Left ventricle myocardium superior (tissue), 1 donor: ENCODE measurements at regions not wholly inside any gene's neighbourhood (a gene's known extent, or its start where the extent isn't known, plus 50 kb on each side); places are given as distances from the start of the nearest gene placed in this dataset.

Source experiments
- ATAC-seq: fragments of 200-7000 bp; cut with Tn5 transposase; one replicate; pipeline ENCODE4 v1.9.1; 2020; ENCODE audit warnings: mild to moderate bottlenecking, moderate library complexity
- DNase-seq: peaks from one replicate; pipeline ENCODE4 v3.0.0-alpha.2; 2020
- intact Hi-C: fragments of 100-400 bp; cut with micrococcal nuclease; formaldehyde crosslinking; loops from one replicate; pipeline ENCODE4 v1.11.0; 2022
- donor health status: DM: no; HTN: yes; CAD: no; lungs with severe emphysema.

- no peak for ATAC-seq
- intact Hi-C loops = no loop called here
These were observed 87.7 kb upstream of the COCH start for GRCh38 chr14:30786701-30787100.

GRCh38 chr14:30790827-30791226 is 83.5 kb upstream of the COCH start:
- no peak for DNase-seq
- no peak for ATAC-seq
- intact Hi-C loops = no loop called here

More at GRCh38 chr14:30786701-30787100, 87.7 kb upstream of the COCH start:
- DNase-seq = no peak

- DNase-seq = no peak
- ATAC-seq = no peak
- intact Hi-C loops = no loop called here
These were observed 82.6 kb upstream of the COCH start for GRCh38 chr14:30791522-30792351.

GRCh38 chr14:30796707-30797106 is 77.7 kb upstream of the COCH start:
- intact Hi-C loops = no loop called here
- ATAC-seq (peak; percentile 13), DNase-seq (no peak)

- ATAC-seq (no peak), DNase-seq (no peak)
- intact Hi-C loops = no loop called here
These were observed 75.8 kb upstream of the COCH start for GRCh38 chr14:30798516-30798915.

GRCh38 chr14:30798961-30799360 is 75.4 kb upstream of the COCH start:
- no peak for DNase-seq
- intact Hi-C loops = no loop called here
- no peak for ATAC-seq

- ATAC-seq = no peak
- intact Hi-C loops = no loop called here
- no peak for DNase-seq
These were observed 74.4 kb upstream of the COCH start for GRCh38 chr14:30799933-30800332.

GRCh38 chr14:30803185-30803584 is 71.2 kb upstream of the COCH start:
- peak; percentile 21 for ATAC-seq
- intact Hi-C loops = no loop called here
- no peak for DNase-seq

- ATAC-seq (no peak), DNase-seq (no peak)
- intact Hi-C loops = no loop called here
These were observed 69.1 kb upstream of the COCH start for GRCh38 chr14:30805284-30805683.

GRCh38 chr14:30808576-30808975 is 65.8 kb upstream of the COCH start:
- intact Hi-C loops = no loop called here
- DNase-seq (no peak), ATAC-seq (no peak)

- intact Hi-C loops = no loop called here
- ATAC-seq = no peak
- DNase-seq = no peak
These were observed 61.1 kb upstream of the COCH start for GRCh38 chr14:30813216-30813615.

GRCh38 chr14:30820674-30821073 is 53.7 kb upstream of the COCH start:
- no peak for DNase-seq
- intact Hi-C loops = no loop called here
- no peak for ATAC-seq

GRCh38 chr14:30822080-30822571 is 52.2 kb upstream of the COCH start:
- DNase-seq = no peak
- intact Hi-C loops = no loop called here
- ATAC-seq = no peak
